Neural cell (in vitro differentiated cells): ENCODE measurements at regions not wholly inside any gene's neighbourhood (a gene's known extent, or its start where the extent isn't known, plus 50 kb on each side); places are given as distances from the start of the nearest gene placed in this dataset.

Experiments
- CTCF ChIP-seq: fragments of 450-650 bp; IDR thresholded peaks from 2 replicates; pipeline ENCODE4 v1.5.1; 2014; ENCODE audit warnings: antibody characterized with exemption, mild to moderate bottlenecking, moderate library complexity; ENCODE audit not compliant: poor library complexity, severe bottlenecking
- EP300 ChIP-seq: fragments of 450-650 bp; conservative IDR thresholded peaks from 2 replicates; pipeline ENCODE4 v1.6.1; 2014; ENCODE audit warnings: antibody characterized with exemption, mild to moderate bottlenecking, moderate library complexity; ENCODE audit not compliant: poor library complexity, severe bottlenecking
- EZH2 ChIP-seq: fragments of 200-600, 300-800 bp; shearing (Covaris generic), sonication (generic); IDR thresholded peaks from 2 replicates; pipeline ENCODE4 v1.6.1; 2014; ENCODE audit warnings: antibody characterized with exemption, low read length, borderline replicate concordance, mild to moderate bottlenecking; ENCODE audit not compliant: insufficient read depth, poor library complexity, severe bottlenecking
- MXI1 ChIP-seq: fragments of 450-650 bp; conservative IDR thresholded peaks from 2 replicates; pipeline ENCODE4 v1.6.1; 2014; ENCODE audit warnings: antibody characterized with exemption, mild to moderate bottlenecking; ENCODE audit not compliant: poor library complexity, severe bottlenecking
- POLR2AphosphoS5 ChIP-seq: IDR thresholded peaks from 2 replicates; pipeline ENCODE4 v1.6.1; 2012
- TAF1 ChIP-seq: IDR thresholded peaks from 2 replicates; pipeline ENCODE4 v1.6.1; 2012; ENCODE audit warnings: low read depth

- no peak for TF ChIP-seq CTCF
- no peak for TF ChIP-seq MXI1
- no peak for TF ChIP-seq POLR2AphosphoS5
- TF ChIP-seq EZH2 = no peak
- TF ChIP-seq TAF1 = no peak
- TF ChIP-seq EP300 = no peak
Measured at GRCh38 chr6:168967281-168967925, 286.2 kb downstream of the THBS2 start.
